PC-9 (cell line): ENCODE measurements at regions not wholly inside any gene's neighbourhood (a gene's known extent, or its start where the extent isn't known, plus 50 kb on each side); places are given as distances from the start of the nearest gene placed in this dataset.

Source experiments
- BruUV-seq: library from RNA; stranded (reverse); fragments of 400-500 nt; replicated peaks from 2 replicates; lab custom pipeline; 2021; lab: Mats Ljungman, UMichigan
- CTCF ChIA-PET: fragments of 300-600 bp; sonication (Branson Sonifier 250); formaldehyde crosslinking; loops from one replicate; lab custom pipeline; 2022; ENCODE audit warnings: antibody characterized with exemption; lab: Charles Lee
- POLR2A ChIA-PET: fragments of 300-600 bp; sonication (Branson Sonifier 250); formaldehyde crosslinking; loops from one replicate; lab custom pipeline; 2022; ENCODE audit warnings: antibody characterized with exemption; ENCODE audit not compliant: unreplicated experiment; lab: Charles Lee
- DNase-seq, 2 experiments: peaks; one replicate each; pipeline versions ENCODE4 v3.0.0 to v3.0.0-alpha.2; 2015 to 2022; ENCODE audit warnings: mixed read lengths in 1 of 2
- H2AFZ ChIP-seq: fragments of 200-600 bp; sonication (generic); 2 replicates; pipeline ENCODE4 v1.8.1; 2017; ENCODE audit warnings: antibody characterized with exemption
- H3F3A ChIP-seq: fragments of 200-600 bp; sonication (generic); 2 replicates; pipeline ENCODE4 v1.8.1; 2017; ENCODE audit warnings: antibody characterized with exemption, mild to moderate bottlenecking, low read depth; ENCODE audit not compliant: insufficient read depth
- H3K27ac ChIP-seq: fragments of 200-600 bp; sonication (generic); 2 replicates; pipeline ENCODE4 v1.6.1; 2016; ENCODE audit warnings: mixed run types
- H3K27me3 ChIP-seq: fragments of 200-600 bp; sonication (generic); 2 replicates; pipeline ENCODE4 v1.6.1; 2016; ENCODE audit warnings: low read depth, mixed run types; ENCODE audit not compliant: insufficient read depth
- H3K36me3 ChIP-seq: fragments of 200-600 bp; sonication (generic); 2 replicates; pipeline ENCODE4 v1.6.1; 2016; ENCODE audit warnings: low read depth, mixed run types
- H3K4me1 ChIP-seq: fragments of 200-600 bp; sonication (generic); replicated peaks from 2 replicates; pipeline ENCODE4 v1.6.1; 2016; ENCODE audit warnings: mixed run types; ENCODE audit not compliant: insufficient read depth
- H3K4me2 ChIP-seq: fragments of 200-600 bp; sonication (generic); 2 replicates; pipeline ENCODE4 v1.6.1; 2017; ENCODE audit warnings: mixed run types
- H3K4me3 ChIP-seq: fragments of 200-600 bp; sonication (generic); 2 replicates; pipeline ENCODE4 v1.6.1; 2016; ENCODE audit warnings: mixed run types
- H3K79me2 ChIP-seq: fragments of 200-600 bp; sonication (generic); 2 replicates; pipeline ENCODE4 v1.6.1; 2017; ENCODE audit warnings: low read depth, mixed run types
- H3K9me2 ChIP-seq: fragments of 200-600 bp; sonication (generic); 2 replicates; pipeline ENCODE4 v1.8.1; 2017; ENCODE audit warnings: mild to moderate bottlenecking; ENCODE audit not compliant: insufficient read depth
- H3K9me3 ChIP-seq: fragments of 200-600 bp; sonication (generic); 2 replicates; pipeline ENCODE4 v1.8.1; 2016; ENCODE audit warnings: low read depth; ENCODE audit not compliant: insufficient read depth
- H4K20me1 ChIP-seq: fragments of 200-600 bp; sonication (generic); 2 replicates; pipeline ENCODE4 v1.8.1; 2017; ENCODE audit not compliant: insufficient read depth
- CTCF ChIP-seq: fragments of 200-600 bp; sonication (generic); conservative IDR thresholded peaks from 2 replicates; pipeline ENCODE4 v1.6.1; 2017; ENCODE audit warnings: mixed run types, antibody characterized with exemption, mild to moderate bottlenecking, moderate library complexity
- EZH2 ChIP-seq: fragments of 200-600 bp; sonication (generic); IDR thresholded peaks from 2 replicates; pipeline ENCODE4 v1.8.0; 2017; ENCODE audit warnings: antibody characterized with exemption, low read depth
- intact Hi-C: fragments of 100-400 bp; cut with micrococcal nuclease; formaldehyde crosslinking; loops from one replicate; pipeline ENCODE4 v1.10.0; 2022; ENCODE audit not compliant: unreplicated experiment

GRCh38 chr2:23118894-23119293, 266.1 kb upstream of the KLHL29 start:
- Histone ChIP-seq H3F3A (no peaks in the 10 kb centered on the region), H2AFZ (no peak overlapping the region), H3K9me2 (no peaks in the 10 kb centered on the region), H3K4me3 (no peak overlapping the region), H3K4me1 (no peaks in the 10 kb centered on the region), H3K27ac (no peak overlapping the region), H4K20me1 (no peaks in the 10 kb centered on the region), H3K79me2 (no peaks in the 10 kb centered on the region), H3K27me3 (peaks cover 48% of the 10 kb centered on the region), H3K36me3 (no peaks in the 10 kb centered on the region), H3K4me2 (no peak overlapping the region), H3K9me3 (no peaks in the 10 kb centered on the region)
- intact Hi-C loops, result no loop called here
- no TSS peak for BruUV-seq
- no peak for DNase-seq
- TF ChIP-seq CTCF (no peak), EZH2 (no peak)
- CTCF ChIA-PET, result no interaction called here
- POLR2A ChIA-PET, result no interaction called here

- Histone ChIP-seq H3K36me3 (no peaks in the 10 kb centered on the region), H4K20me1 (no peaks in the 10 kb centered on the region), H3K4me3 (no peak overlapping the region), H3K4me1 (no peaks in the 10 kb centered on the region), H2AFZ (no peak overlapping the region), H3K79me2 (no peaks in the 10 kb centered on the region), H3K4me2 (no peak overlapping the region), H3F3A (no peaks in the 10 kb centered on the region), H3K9me2 (no peaks in the 10 kb centered on the region), H3K27ac (no peak overlapping the region), H3K9me3 (no peaks in the 10 kb centered on the region), H3K27me3 (peaks cover 59% of the 10 kb centered on the region)
- TF ChIP-seq EZH2 (no peak), CTCF (no peak)
- no peak for DNase-seq
- BruUV-seq, result no TSS peak
- intact Hi-C loops, result no loop called here
- CTCF ChIA-PET, result no interaction called here
- POLR2A ChIA-PET, result no interaction called here
Observed at GRCh38 chr2:23120161-23120560, 264.8 kb upstream of the KLHL29 start.

GRCh38 chr2:23121968-23122648, 262.9 kb upstream of the KLHL29 start:
- ChIA-PET CTCF (no interaction called here), POLR2A (no interaction called here)
- Histone ChIP-seq H3K9me2 (no peaks in the 10 kb centered on the region), H4K20me1 (no peaks in the 10 kb centered on the region), H3K4me1 (no peaks in the 10 kb centered on the region), H3K27ac (no peak overlapping the region), H3K36me3 (no peaks in the 10 kb centered on the region), H3K4me2 (no peak overlapping the region), H3K4me3 (no peak overlapping the region), H3K79me2 (no peaks in the 10 kb centered on the region), H3F3A (no peaks in the 10 kb centered on the region), H2AFZ (no peak overlapping the region), H3K9me3 (no peaks in the 10 kb centered on the region), H3K27me3 (peaks cover 57% of the 10 kb centered on the region)
- intact Hi-C loops, result no loop called here
- DNase-seq, result no peak
- no TSS peak for BruUV-seq
- no peak for TF ChIP-seq EZH2
